Activated CD8-positive, alpha-beta memory T cell treated with anti-CD3 and anti-CD28 coated beads for 48 hours (primary cell): ENCODE measurements at regions not wholly inside any gene's neighbourhood (a gene's known extent, or its start where the extent isn't known, plus 50 kb on each side); places are given as distances from the start of the nearest gene placed in this dataset.

ENCODE experiments used
- DNase-seq, 3 experiments: peaks; one replicate each; pipeline ENCODE4 v3.0.0-alpha.2; 2020; ENCODE audit warnings: low read depth in 2 of 3, low spot score in 2 of 3

GRCh38 chr2:42848726-42849290, 56.4 kb upstream of the HAAO start:
- no peak for DNase-seq

GRCh38 chr2:42848265-42848664, 55.9 kb upstream of the HAAO start:
- DNase-seq = no peak

- DNase-seq = no peak
Observed at GRCh38 chr2:42847596-42848151, 55.3 kb upstream of the HAAO start.

GRCh38 chr2:42846932-42847595, 54.7 kb upstream of the HAAO start:
- DNase-seq = no peak

GRCh38 chr2:42846026-42846425, 53.6 kb upstream of the HAAO start:
- DNase-seq = no peak

GRCh38 chr2:42844901-42845821, 52.8 kb upstream of the HAAO start:
- no peak for DNase-seq

- DNase-seq = no peak
Observed at GRCh38 chr2:42844366-42844765, 52.0 kb upstream of the HAAO start.

GRCh38 chr2:42843611-42844010, 51.2 kb upstream of the HAAO start:
- no peak for DNase-seq

GRCh38 chr2:42843131-42843530, 50.7 kb upstream of the HAAO start:
- DNase-seq = no peak

GRCh38 chr2:42842466-42842865, 50.1 kb upstream of the HAAO start:
- DNase-seq = no peak
